ENCODE measurements at regions not wholly inside any gene's neighbourhood (a gene's known extent, or its start where the extent isn't known, plus 50 kb on each side); places are given as distances from the start of the nearest gene placed in this dataset.

DNA sequence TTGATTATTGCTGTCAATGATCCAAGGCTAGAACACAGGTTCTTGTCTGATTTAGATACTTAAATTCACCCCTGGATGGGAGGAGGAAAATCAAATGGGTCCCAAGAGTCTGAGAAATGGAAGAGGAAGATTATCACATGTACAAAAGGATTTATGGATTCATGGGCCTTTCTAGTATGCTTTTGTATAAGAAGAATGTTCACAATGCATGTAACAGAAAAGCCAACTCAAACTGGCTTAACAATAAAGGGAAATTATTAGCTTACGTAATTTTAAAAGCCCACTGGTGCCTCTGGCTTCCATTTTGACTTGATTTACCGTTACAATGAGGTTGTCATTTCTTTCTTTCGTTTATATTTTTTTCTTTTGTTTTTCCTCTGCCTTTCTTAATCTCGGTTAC, 782.5 kb upstream of the GRM7 start:
- Histone ChIP-seq H3K36me3 (ENCODE audit: insufficient read depth, low read length) (no peaks in the 10 kb centered on the region), H3K4me3 (ENCODE audit: low read length in 2 of 2) (no peak overlapping the region), H3K27ac (ENCODE audit: low read depth, low read length) (no peak overlapping the region), H3K9me3 (ENCODE audit: control insufficient read depth in 1 of 2, low read length in 2 of 2) (no peaks in the 10 kb centered on the region), H3K4me1 (ENCODE audit: insufficient read depth, low read length) (no peaks in the 10 kb centered on the region), H3K27me3 (ENCODE audit: insufficient read depth, low read length) (no peaks in the 10 kb centered on the region)
- H3K27ac Mint-ChIP-seq, result no peak overlapping the region
- no peaks in the 10 kb centered on the region for H3K27me3 Mint-ChIP-seq
- H3K9me3 Mint-ChIP-seq, result peaks cover 0 to 16% (median 4%) of the 10 kb centered on the region in 8 donors
- no peak for DNase-seq
- ChIA-PET CTCF (ENCODE audit: partially characterized antibody) (no interaction called here), POLR2A (ENCODE audit: partially characterized antibody) (no interaction called here)
- H3K4me1 Mint-ChIP-seq, result no peaks in the 10 kb centered on the region
- no peaks in the 10 kb centered on the region for H3K36me3 Mint-ChIP-seq
- no peak overlapping the region for H3K4me3 Mint-ChIP-seq
- intact Hi-C loops (cut with micrococcal nuclease), result no loop called here

DNA sequence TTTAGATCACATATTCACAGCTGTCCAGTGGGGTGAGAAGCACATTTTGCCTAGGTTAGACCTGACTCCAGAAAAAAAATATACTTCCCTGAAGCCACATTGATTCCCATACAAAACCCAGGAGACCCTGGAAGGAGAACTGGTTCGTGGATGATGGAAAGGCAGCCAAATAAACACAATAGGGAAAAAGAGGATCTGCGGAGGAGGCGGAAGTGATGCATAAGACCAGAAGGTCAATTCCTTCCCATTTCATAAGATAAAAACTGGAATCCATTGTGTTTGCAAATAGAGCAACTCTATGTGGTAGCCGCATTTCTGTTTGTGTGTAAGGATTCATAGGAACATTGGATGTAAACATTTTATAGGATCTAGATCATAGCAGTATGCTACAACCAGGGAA, 781.9 kb upstream of the GRM7 start:
- Mint-ChIP-seq H3K36me3 (no peaks in the 10 kb centered on the region), H3K27ac (no peak overlapping the region), H3K4me3 (no peak overlapping the region), H3K4me1 (no peaks in the 10 kb centered on the region), H3K27me3 (no peaks in the 10 kb centered on the region), H3K9me3 (peaks cover 0 to 17% (median 5%) of the 10 kb centered on the region in 8 donors)
- intact Hi-C loops (cut with micrococcal nuclease), result no loop called here
- no peak overlapping the region for H3K27ac ChIP-seq (ENCODE audit: low read depth, low read length)
- DNase-seq, result no peak
- H3K4me3 ChIP-seq (ENCODE audit: low read length in 2 of 2), result no peak overlapping the region
- no peaks in the 10 kb centered on the region for H3K36me3 ChIP-seq (ENCODE audit: insufficient read depth, low read length)
- H3K4me1 ChIP-seq (ENCODE audit: insufficient read depth, low read length), result no peaks in the 10 kb centered on the region
- CTCF ChIA-PET (ENCODE audit: partially characterized antibody), result no interaction called here
- H3K9me3 ChIP-seq (ENCODE audit: control insufficient read depth in 1 of 2, low read length in 2 of 2), result no peaks in the 10 kb centered on the region
- H3K27me3 ChIP-seq (ENCODE audit: insufficient read depth, low read length), result no peaks in the 10 kb centered on the region
- POLR2A ChIA-PET (ENCODE audit: partially characterized antibody), result no interaction called here

GRCh38 chr3:6079561-6080179, 781.2 kb upstream of the GRM7 start:
- Histone ChIP-seq H3K27ac (ENCODE audit: low read depth, low read length) (no peak overlapping the region), H3K9me3 (ENCODE audit: control insufficient read depth in 1 of 2, low read length in 2 of 2) (no peaks in the 10 kb centered on the region), H3K27me3 (ENCODE audit: insufficient read depth, low read length) (no peaks in the 10 kb centered on the region), H3K36me3 (ENCODE audit: insufficient read depth, low read length) (no peaks in the 10 kb centered on the region), H3K4me1 (ENCODE audit: insufficient read depth, low read length) (no peaks in the 10 kb centered on the region), H3K4me3 (ENCODE audit: low read length in 2 of 2) (no peak overlapping the region)
- intact Hi-C loops (cut with micrococcal nuclease), result no loop called here
- POLR2A ChIA-PET (ENCODE audit: partially characterized antibody), result no interaction called here
- Mint-ChIP-seq H3K27me3 (no peaks in the 10 kb centered on the region), H3K36me3 (no peaks in the 10 kb centered on the region), H3K9me3 (peaks cover 0 to 17% (median 5%) of the 10 kb centered on the region in 8 donors), H3K4me1 (no peaks in the 10 kb centered on the region), H3K4me3 (no peak overlapping the region), H3K27ac (no peak overlapping the region)
- no peak for DNase-seq
- CTCF ChIA-PET (ENCODE audit: partially characterized antibody), result no interaction called here

GRCh38 chr3:6088433-6088832, 772.5 kb upstream of the GRM7 start:
- H3K4me1 ChIP-seq (ENCODE audit: insufficient read depth, low read length), result no peaks in the 10 kb centered on the region
- intact Hi-C loops (cut with micrococcal nuclease), result no loop called here
- H3K4me3 Mint-ChIP-seq, result no peak overlapping the region
- ChIA-PET POLR2A (ENCODE audit: partially characterized antibody) (no interaction called here), CTCF (ENCODE audit: partially characterized antibody) (no interaction called here)
- H3K36me3 ChIP-seq (ENCODE audit: insufficient read depth, low read length), result no peaks in the 10 kb centered on the region
- H3K9me3 ChIP-seq (ENCODE audit: control insufficient read depth in 1 of 2, low read length in 2 of 2), result no peaks in the 10 kb centered on the region
- peaks cover 0 to 4% (median 1%) of the 10 kb centered on the region in 8 donors for H3K9me3 Mint-ChIP-seq
- H3K27me3 ChIP-seq (ENCODE audit: insufficient read depth, low read length), result no peaks in the 10 kb centered on the region
- H3K36me3 Mint-ChIP-seq, result no peaks in the 10 kb centered on the region
- no peak overlapping the region for H3K27ac Mint-ChIP-seq
- H3K27me3 Mint-ChIP-seq, result no peaks in the 10 kb centered on the region
- no peak overlapping the region for H3K4me3 ChIP-seq (ENCODE audit: low read length in 2 of 2)
- no peak overlapping the region for H3K27ac ChIP-seq (ENCODE audit: low read depth, low read length)
- no peaks in the 10 kb centered on the region for H3K4me1 Mint-ChIP-seq
- DNase-seq, result no peak

DNA sequence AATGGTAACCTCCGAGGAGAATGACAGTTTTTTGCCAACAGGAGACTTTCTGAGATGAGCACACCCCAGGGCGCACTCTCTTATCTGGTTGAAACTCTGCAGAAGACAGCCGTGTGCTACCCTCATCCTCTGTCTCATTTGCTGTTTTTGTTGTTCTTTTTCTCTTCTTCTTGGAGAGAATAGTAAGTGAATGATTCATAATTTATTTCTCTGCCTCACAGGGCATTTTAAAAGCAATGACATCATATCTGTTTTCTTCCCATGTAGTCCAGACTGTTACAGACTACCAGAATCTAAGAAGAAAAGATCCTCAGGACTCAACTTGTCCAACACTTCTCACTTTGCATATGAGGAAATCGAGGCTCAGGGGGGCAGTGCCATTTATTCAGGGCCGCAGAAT, 771.1 kb upstream of the GRM7 start:
- Histone ChIP-seq H3K27ac (ENCODE audit: low read depth, low read length) (no peak overlapping the region), H3K36me3 (ENCODE audit: insufficient read depth, low read length) (no peaks in the 10 kb centered on the region), H3K9me3 (ENCODE audit: control insufficient read depth in 1 of 2, low read length in 2 of 2) (no peaks in the 10 kb centered on the region), H3K27me3 (ENCODE audit: insufficient read depth, low read length) (no peaks in the 10 kb centered on the region), H3K4me3 (ENCODE audit: low read length in 2 of 2) (no peak overlapping the region), H3K4me1 (ENCODE audit: insufficient read depth, low read length) (no peaks in the 10 kb centered on the region)
- Mint-ChIP-seq H3K4me3 (no peak overlapping the region), H3K27ac (no peak overlapping the region), H3K36me3 (no peaks in the 10 kb centered on the region), H3K4me1 (no peaks in the 10 kb centered on the region), H3K27me3 (no peaks in the 10 kb centered on the region), H3K9me3 (peaks cover 0 to 4% (median 0%) of the 10 kb centered on the region in 8 donors)
- CTCF ChIA-PET (ENCODE audit: partially characterized antibody), result no interaction called here
- POLR2A ChIA-PET (ENCODE audit: partially characterized antibody), result no interaction called here
- DNase-seq, result no peak
- intact Hi-C loops (cut with micrococcal nuclease), result no loop called here

GRCh38 chr3:6091262-6091661, 769.7 kb upstream of the GRM7 start:
- Mint-ChIP-seq H3K36me3 (no peaks in the 10 kb centered on the region), H3K4me1 (no peaks in the 10 kb centered on the region), H3K4me3 (no peak overlapping the region), H3K27me3 (no peaks in the 10 kb centered on the region), H3K27ac (no peak overlapping the region), H3K9me3 (peaks cover 0 to 3% (median 0%) of the 10 kb centered on the region in 8 donors)
- Histone ChIP-seq H3K36me3 (ENCODE audit: insufficient read depth, low read length) (no peaks in the 10 kb centered on the region), H3K4me3 (ENCODE audit: low read length in 2 of 2) (no peak overlapping the region), H3K4me1 (ENCODE audit: insufficient read depth, low read length) (no peaks in the 10 kb centered on the region), H3K27ac (ENCODE audit: low read depth, low read length) (no peak overlapping the region), H3K27me3 (ENCODE audit: insufficient read depth, low read length) (no peaks in the 10 kb centered on the region), H3K9me3 (ENCODE audit: control insufficient read depth in 1 of 2, low read length in 2 of 2) (no peaks in the 10 kb centered on the region)
- intact Hi-C loops (cut with micrococcal nuclease), result no loop called here
- ChIA-PET CTCF (ENCODE audit: partially characterized antibody) (no interaction called here), POLR2A (ENCODE audit: partially characterized antibody) (no interaction called here)
- DNase-seq, result no peak

DNA sequence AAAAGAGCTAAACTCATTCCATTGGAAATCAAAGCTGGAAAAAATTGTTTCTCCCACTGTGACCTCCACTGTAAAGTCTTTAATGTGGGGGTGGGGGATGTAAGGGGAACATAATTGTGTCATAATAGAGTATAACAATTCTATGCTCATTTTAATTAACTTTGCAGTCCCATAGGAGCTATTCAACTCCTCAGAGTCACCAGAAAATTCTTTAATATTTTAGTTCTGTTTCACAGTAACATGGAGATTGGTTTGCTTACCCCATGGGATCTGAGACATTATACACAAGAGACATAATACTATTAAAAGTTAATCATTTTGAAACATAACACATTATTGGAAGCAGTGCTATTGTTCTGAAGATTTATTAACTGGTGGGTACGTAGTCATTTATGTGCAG, 765.9 kb upstream of the GRM7 start:
- no peaks in the 10 kb centered on the region for H3K9me3 ChIP-seq (ENCODE audit: control insufficient read depth in 1 of 2, low read length in 2 of 2)
- Mint-ChIP-seq H3K9me3 (peaks cover 0 to 4% (median 1%) of the 10 kb centered on the region in 8 donors), H3K4me1 (no peaks in the 10 kb centered on the region), H3K36me3 (no peaks in the 10 kb centered on the region), H3K4me3 (no peak overlapping the region), H3K27ac (no peak overlapping the region), H3K27me3 (no peaks in the 10 kb centered on the region)
- intact Hi-C loops (cut with micrococcal nuclease), result no loop called here
- H3K27ac ChIP-seq (ENCODE audit: low read depth, low read length), result no peak overlapping the region
- H3K36me3 ChIP-seq (ENCODE audit: insufficient read depth, low read length), result no peaks in the 10 kb centered on the region
- H3K27me3 ChIP-seq (ENCODE audit: insufficient read depth, low read length), result no peaks in the 10 kb centered on the region
- H3K4me3 ChIP-seq (ENCODE audit: low read length in 2 of 2), result no peak overlapping the region
- CTCF ChIA-PET (ENCODE audit: partially characterized antibody), result no interaction called here
- POLR2A ChIA-PET (ENCODE audit: partially characterized antibody), result no interaction called here
- H3K4me1 ChIP-seq (ENCODE audit: insufficient read depth, low read length), result no peaks in the 10 kb centered on the region
- DNase-seq, result no peak

DNA sequence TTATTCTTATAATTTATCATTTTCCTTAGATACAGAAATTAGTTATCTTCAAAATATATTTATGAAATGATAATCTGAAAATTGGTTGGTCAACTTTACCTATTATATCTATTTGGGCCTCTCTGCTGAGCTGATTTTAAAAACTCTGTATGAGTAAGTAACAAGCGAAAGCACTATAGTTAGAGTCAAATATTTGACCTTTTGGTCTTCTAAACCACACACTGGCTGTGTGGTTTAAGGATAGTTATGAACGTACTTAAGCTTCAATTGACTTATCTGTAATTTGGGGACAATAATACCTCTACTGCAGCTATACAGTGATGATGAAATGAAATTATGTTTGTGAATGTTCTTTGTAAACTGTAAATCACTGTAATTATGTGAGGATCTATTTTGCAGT, 763.9 kb upstream of the GRM7 start:
- Mint-ChIP-seq H3K4me3 (no peak overlapping the region), H3K36me3 (no peaks in the 10 kb centered on the region), H3K9me3 (peaks cover 0 to 4% (median 1%) of the 10 kb centered on the region in 8 donors), H3K27me3 (no peaks in the 10 kb centered on the region), H3K27ac (no peak overlapping the region), H3K4me1 (no peaks in the 10 kb centered on the region)
- Histone ChIP-seq H3K27ac (ENCODE audit: low read depth, low read length) (no peak overlapping the region), H3K36me3 (ENCODE audit: insufficient read depth, low read length) (no peaks in the 10 kb centered on the region), H3K4me3 (ENCODE audit: low read length in 2 of 2) (no peak overlapping the region), H3K27me3 (ENCODE audit: insufficient read depth, low read length) (no peaks in the 10 kb centered on the region), H3K9me3 (ENCODE audit: control insufficient read depth in 1 of 2, low read length in 2 of 2) (no peaks in the 10 kb centered on the region), H3K4me1 (ENCODE audit: insufficient read depth, low read length) (no peaks in the 10 kb centered on the region)
- POLR2A ChIA-PET (ENCODE audit: partially characterized antibody), result no interaction called here
- DNase-seq, result no peak
- CTCF ChIA-PET (ENCODE audit: partially characterized antibody), result no interaction called here
- intact Hi-C loops (cut with micrococcal nuclease), result no loop called here

All from CD4-positive, alpha-beta memory T cell (primary cell).